Esophagus muscularis mucosa (tissue), 4 donors: ENCODE measurements at regions not wholly inside any gene's neighbourhood (a gene's known extent, or its start where the extent isn't known, plus 50 kb on each side); places are given as distances from the start of the nearest gene placed in this dataset.

Experiments used
- DNase-seq: peaks from one replicate; pipeline ENCODE4 v3.0.0-alpha.2; 2017; ENCODE audit errors: extremely low spot score
- H3K27ac ChIP-seq, 4 donors: fragments of 200-600 bp; sonication (generic); replicated peaks in 1 of 4; 1 replicate in 3 of 4; 2 replicates in 1 of 4; pipeline ENCODE4 v1.5.1; 2016 to 2019; ENCODE audit warnings: mild to moderate bottlenecking in 1 of 4
- H3K27me3 ChIP-seq, 4 donors: fragments of 200-600 bp; sonication (generic); one replicate each; pipeline versions ENCODE4 v1.5.1 to v1.6.0; 2016 to 2019
- H3K36me3 ChIP-seq, 4 donors: fragments of 200-600 bp; sonication (generic); one replicate each; pipeline ENCODE4 v1.5.1; 2016 to 2019
- H3K4me1 ChIP-seq, 4 donors: fragments of 200-600 bp; sonication (generic); one replicate each; pipeline ENCODE4 v1.5.1; 2016 to 2019
- H3K4me3 ChIP-seq, 4 donors: fragments of 200-600 bp; sonication (generic); 1 replicate in 2 of 4; 2 replicates in 2 of 4; pipeline ENCODE4 v1.5.1; 2016 to 2019; ENCODE audit warnings: mild to moderate bottlenecking in 4 of 4, moderate library complexity in 1 of 4
- H3K9me3 ChIP-seq, 4 donors: fragments of 200-600 bp; sonication (generic); 1 replicate in 3 of 4; 2 replicates in 1 of 4; pipeline ENCODE4 v1.5.1; 2016 to 2019
- EP300 ChIP-seq: sonication (generic); formaldehyde crosslinking; IDR thresholded peaks from one replicate; pipeline ENCODE4 v1.6.1; 2017; ENCODE audit warnings: antibody characterized with exemption
- POLR2A ChIP-seq: fragments of 450-650 bp; IDR thresholded peaks from one replicate; pipeline ENCODE4 v1.6.1; 2017; ENCODE audit warnings: antibody characterized with exemption, moderate library complexity, mild to moderate bottlenecking, low read depth
- POLR2AphosphoS5 ChIP-seq, 2 donors: sonication (generic); formaldehyde crosslinking; IDR thresholded peaks; one replicate each; pipeline ENCODE4 v1.6.1; 2017; ENCODE audit warnings: antibody characterized with exemption in 2 of 2
- WGBS: methylation state at CpG from one replicate; pipeline ENCODE4 v1.1.5; 2018; 5-methylcytosine and 5-hydroxymethylcytosine counted together
- intact Hi-C: fragments of 100-400 bp; cut with DNase I; formaldehyde crosslinking; loops from one replicate; pipeline ENCODE4 v1.15.1; 2023
- TF ChIP-seq, protein P1 (sequence below), 3 experiments: fragments of 200-600 bp in 2 of 3; fragments of 450-650 bp in 1 of 3; sonication (generic) in 2 of 3; IDR thresholded peaks; one replicate each; pipeline ENCODE4 v1.5.1; 2017 to 2019; ENCODE audit warnings: antibody characterized with exemption in 3 of 3, mild to moderate bottlenecking in 2 of 3, moderate library complexity in 1 of 3

DNA sequence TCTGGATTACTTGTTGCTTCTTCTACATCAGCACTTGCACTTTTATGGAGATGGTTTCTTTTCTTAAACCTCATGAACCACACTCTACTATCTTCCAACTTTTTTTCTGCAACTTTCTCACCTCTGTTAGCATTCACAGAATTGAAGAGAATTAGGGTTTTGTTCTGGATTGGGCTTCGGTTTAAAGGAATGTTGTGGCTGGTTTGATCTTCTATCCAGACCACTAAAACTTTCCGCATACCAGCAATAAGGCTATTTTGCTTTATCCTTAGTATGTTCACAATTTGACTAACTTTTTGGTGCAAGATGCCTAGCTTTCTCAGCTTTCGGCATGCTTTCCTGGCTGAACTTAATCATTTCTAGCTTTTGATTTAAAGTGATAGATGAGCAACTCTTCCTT is 666.7 kb upstream of the MIR17HG start:
- H3K4me1 ChIP-seq: no peaks in the 10 kb centered on the region
- intact Hi-C loops: no loop called here
- no peak for DNase-seq
- no peaks in the 10 kb centered on the region for H3K27me3 ChIP-seq
- no peaks in the 10 kb centered on the region for H3K9me3 ChIP-seq
- H3K36me3 ChIP-seq: no peaks in the 10 kb centered on the region
- TF ChIP-seq, protein P1, sequence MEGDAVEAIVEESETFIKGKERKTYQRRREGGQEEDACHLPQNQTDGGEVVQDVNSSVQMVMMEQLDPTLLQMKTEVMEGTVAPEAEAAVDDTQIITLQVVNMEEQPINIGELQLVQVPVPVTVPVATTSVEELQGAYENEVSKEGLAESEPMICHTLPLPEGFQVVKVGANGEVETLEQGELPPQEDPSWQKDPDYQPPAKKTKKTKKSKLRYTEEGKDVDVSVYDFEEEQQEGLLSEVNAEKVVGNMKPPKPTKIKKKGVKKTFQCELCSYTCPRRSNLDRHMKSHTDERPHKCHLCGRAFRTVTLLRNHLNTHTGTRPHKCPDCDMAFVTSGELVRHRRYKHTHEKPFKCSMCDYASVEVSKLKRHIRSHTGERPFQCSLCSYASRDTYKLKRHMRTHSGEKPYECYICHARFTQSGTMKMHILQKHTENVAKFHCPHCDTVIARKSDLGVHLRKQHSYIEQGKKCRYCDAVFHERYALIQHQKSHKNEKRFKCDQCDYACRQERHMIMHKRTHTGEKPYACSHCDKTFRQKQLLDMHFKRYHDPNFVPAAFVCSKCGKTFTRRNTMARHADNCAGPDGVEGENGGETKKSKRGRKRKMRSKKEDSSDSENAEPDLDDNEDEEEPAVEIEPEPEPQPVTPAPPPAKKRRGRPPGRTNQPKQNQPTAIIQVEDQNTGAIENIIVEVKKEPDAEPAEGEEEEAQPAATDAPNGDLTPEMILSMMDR (IDR thresholded peaks at IDR 0.05): no peak
- TF ChIP-seq POLR2AphosphoS5 (IDR thresholded peaks at IDR 0.05) (no peak), POLR2A (no peak), EP300 (no peak)
- H3K4me3 ChIP-seq: no peak overlapping the region
- WGBS: 57% methylated on average over 3 of the region's 3 CpGs
- H3K27ac ChIP-seq: no peak overlapping the region

DNA sequence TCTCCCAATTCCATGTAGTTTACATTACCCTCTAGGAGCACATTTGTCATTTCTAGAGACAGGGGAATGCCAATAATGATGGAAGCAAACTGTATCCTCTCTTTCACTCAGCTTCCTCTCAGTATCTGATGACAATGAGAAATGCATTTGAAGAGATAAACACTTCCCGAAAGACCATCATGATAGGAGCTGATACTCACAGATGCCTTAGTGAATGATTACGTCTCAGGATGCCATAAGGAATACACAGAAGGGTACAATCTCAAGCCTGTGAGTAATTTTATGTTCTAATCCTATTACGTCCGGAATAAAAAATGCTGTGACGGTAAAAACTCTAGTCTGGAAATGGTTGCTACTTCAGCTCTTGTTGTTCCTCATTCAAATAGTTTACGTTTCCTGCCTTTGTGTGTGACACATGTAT is 663.8 kb upstream of the MIR17HG start:
- no peak for DNase-seq
- intact Hi-C loops: no loop called here
- WGBS: 53% methylated on average over 6 of the region's 6 CpGs
- no peaks in the 10 kb centered on the region for H3K4me1 ChIP-seq
- H3K4me3 ChIP-seq: no peak overlapping the region
- no peaks in the 10 kb centered on the region for H3K9me3 ChIP-seq
- H3K27me3 ChIP-seq: no peaks in the 10 kb centered on the region
- no peaks in the 10 kb centered on the region for H3K36me3 ChIP-seq
- TF ChIP-seq, protein P1 (IDR thresholded peaks at IDR 0.05): no peak
- no peak for TF ChIP-seq POLR2A
- TF ChIP-seq POLR2AphosphoS5 (IDR thresholded peaks at IDR 0.05): no peak
- H3K27ac ChIP-seq: no peak overlapping the region

DNA sequence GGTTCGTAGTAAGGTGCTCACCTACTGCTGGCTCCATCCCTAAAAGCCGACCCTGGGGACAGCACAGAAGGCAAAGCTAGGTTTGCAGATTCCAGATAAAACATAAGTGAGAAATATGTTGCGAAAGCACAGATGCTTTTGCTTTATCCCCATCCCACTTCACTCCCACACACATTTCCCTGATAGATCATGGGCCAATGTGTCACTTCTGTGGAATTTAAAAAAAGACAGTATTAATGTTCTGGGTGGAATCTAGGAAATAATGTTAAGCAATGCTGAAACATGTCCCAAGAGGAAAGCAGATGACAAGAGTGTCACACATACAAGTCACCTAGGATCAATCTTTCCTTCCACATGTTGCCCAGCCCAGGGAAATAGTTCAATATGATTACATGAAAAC is 661.0 kb upstream of the MIR17HG start:
- H3K27ac ChIP-seq: no peak overlapping the region
- no peak for DNase-seq
- no peaks in the 10 kb centered on the region for H3K36me3 ChIP-seq
- H3K27me3 ChIP-seq: no peaks in the 10 kb centered on the region
- intact Hi-C loops: no loop called here
- H3K4me3 ChIP-seq: no peak overlapping the region
- 84% methylated on average over 3 of the region's 3 CpGs for WGBS
- H3K9me3 ChIP-seq: no peaks in the 10 kb centered on the region
- no peaks in the 10 kb centered on the region for H3K4me1 ChIP-seq
- no peak for TF ChIP-seq EP300
- no peak for TF ChIP-seq POLR2AphosphoS5 (IDR thresholded peaks at IDR 0.05)
- TF ChIP-seq, protein P1 (IDR thresholded peaks at IDR 0.05): no peak
- no peak for TF ChIP-seq POLR2A

DNA sequence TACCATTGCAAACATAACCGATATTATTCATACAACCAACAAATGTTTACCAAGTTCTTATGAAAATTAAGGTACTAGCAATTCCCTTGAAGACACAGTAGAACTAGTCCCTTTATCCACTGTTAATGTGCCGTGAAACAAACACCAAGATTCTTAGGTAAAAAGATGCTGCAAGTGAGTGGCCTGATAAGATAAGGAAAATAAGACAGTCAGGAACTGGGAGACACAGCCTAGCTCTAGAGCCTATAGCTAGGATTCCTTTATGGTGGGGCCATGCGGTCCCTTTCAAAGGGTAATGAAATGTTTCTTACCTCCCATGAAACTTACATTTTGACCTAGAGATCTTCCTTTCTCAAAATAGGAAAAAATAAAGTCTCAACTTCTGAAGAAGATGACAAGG is 658.4 kb upstream of the MIR17HG start:
- TF ChIP-seq EP300: no peak
- TF ChIP-seq POLR2A: no peak
- TF ChIP-seq POLR2AphosphoS5 (IDR thresholded peaks at IDR 0.05): no peak
- TF ChIP-seq, protein P1 (IDR thresholded peaks at IDR 0.05): no peak
- intact Hi-C loops: no loop called here
- Histone ChIP-seq H3K4me1 (no peaks in the 10 kb centered on the region), H3K27me3 (no peaks in the 10 kb centered on the region), H3K36me3 (no peaks in the 10 kb centered on the region), H3K4me3 (no peak overlapping the region), H3K9me3 (no peaks in the 10 kb centered on the region), H3K27ac (no peak overlapping the region)
- no peak for DNase-seq
- 97% methylated on average over 3 of the region's 3 CpGs for WGBS

DNA sequence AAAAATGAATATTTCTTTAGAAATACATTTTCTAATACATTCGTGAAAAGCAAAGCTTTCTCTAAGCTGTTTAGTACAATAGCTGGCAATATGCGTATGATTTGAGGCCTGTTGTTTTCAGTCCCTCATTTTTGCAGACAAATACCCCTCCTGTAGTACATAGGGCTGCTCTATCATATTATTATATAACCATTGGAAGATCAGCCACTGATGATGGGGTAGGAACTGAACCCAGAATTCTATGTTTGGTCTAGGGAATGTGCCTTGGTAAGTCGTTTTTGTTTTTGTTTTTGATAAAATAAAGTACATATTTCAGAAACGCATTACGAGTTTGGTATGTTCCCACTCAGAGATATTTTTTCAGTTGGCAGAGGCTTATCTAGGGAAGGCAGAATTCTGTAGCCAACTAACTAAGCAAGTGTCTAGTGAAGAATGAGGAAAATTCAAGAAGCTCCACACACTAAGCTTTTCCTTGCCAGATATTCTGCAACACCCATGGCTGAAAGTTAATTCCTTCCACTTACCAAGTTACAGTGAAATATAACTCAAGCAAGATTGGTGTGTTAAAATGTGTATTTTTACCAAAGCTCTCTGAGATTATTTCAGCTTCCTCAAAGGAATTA is 656.9 kb upstream of the MIR17HG start:
- no peaks in the 10 kb centered on the region for H3K9me3 ChIP-seq
- no peaks in the 10 kb centered on the region for H3K27me3 ChIP-seq
- WGBS: 57% methylated on average over 5 of the region's 5 CpGs
- no peak for TF ChIP-seq POLR2AphosphoS5 (IDR thresholded peaks at IDR 0.05)
- TF ChIP-seq, protein P1 (IDR thresholded peaks at IDR 0.05): no peak
- no peak for TF ChIP-seq EP300
- no peak for TF ChIP-seq POLR2A
- DNase-seq: no peak
- no peaks in the 10 kb centered on the region for H3K36me3 ChIP-seq
- H3K4me3 ChIP-seq: no peak overlapping the region
- H3K27ac ChIP-seq: no peak overlapping the region
- intact Hi-C loops: no loop called here
- H3K4me1 ChIP-seq: no peaks in the 10 kb centered on the region
